DMS 273 (cell line): ENCODE measurements at regions not wholly inside any gene's neighbourhood (a gene's known extent, or its start where the extent isn't known, plus 50 kb on each side); places are given as distances from the start of the nearest gene placed in this dataset.
A peak's percentile ranks its signal among the peaks of the same experiment; 100 is the strongest.
"Not testable (repeated sequence)": the region's sequence is repeated elsewhere in the genome, so short reads cannot be mapped to it uniquely, and the experiment has no call there.

Experiments
- DNase-seq: peaks from one replicate; lab custom pipeline; 2025; ENCODE audit not compliant: unreplicated experiment; lab: John Stamatoyannopoulos, UW

- DNase-seq = no peak
These were observed 189.1 kb upstream of the FAT3 start for GRCh38 chr11:92035488-92035887.

- not testable (repeated sequence) for DNase-seq
These were observed 197.5 kb upstream of the FAT3 start for GRCh38 chr11:92027136-92027535.

GRCh38 chr11:92026664-92027063 lies 198.0 kb upstream of the FAT3 start:
- DNase-seq = no peak

GRCh38 chr11:92024788-92025187 lies 199.8 kb upstream of the FAT3 start:
- DNase-seq = no peak

GRCh38 chr11:92022499-92022898 lies 202.1 kb upstream of the FAT3 start:
- no peak for DNase-seq

GRCh38 chr11:92018332-92018731 lies 206.3 kb upstream of the FAT3 start:
- DNase-seq = no peak

GRCh38 chr11:92008249-92008648 lies 216.4 kb upstream of the FAT3 start:
- no peak for DNase-seq

GRCh38 chr11:92002568-92002967 lies 222.1 kb upstream of the FAT3 start:
- DNase-seq = no peak

GRCh38 chr11:91998481-91998880 lies 226.1 kb upstream of the FAT3 start:
- no peak for DNase-seq

- peak; percentile 10 for DNase-seq
These were observed 227.4 kb upstream of the FAT3 start for GRCh38 chr11:91997226-91997625.

- no peak for DNase-seq
These were observed 228.1 kb upstream of the FAT3 start for GRCh38 chr11:91996526-91996925.

- DNase-seq = not testable (repeated sequence)
These were observed 236.2 kb upstream of the FAT3 start for GRCh38 chr11:91988443-91988842.

GRCh38 chr11:91986218-91986617 lies 238.4 kb upstream of the FAT3 start:
- no peak for DNase-seq

GRCh38 chr11:91984033-91984584 lies 240.5 kb upstream of the FAT3 start:
- DNase-seq = no peak

- DNase-seq = no peak
These were observed 242.6 kb upstream of the FAT3 start for GRCh38 chr11:91981995-91982394.

GRCh38 chr11:91979775-91980174 lies 244.8 kb upstream of the FAT3 start:
- DNase-seq = no peak

GRCh38 chr11:91978747-91979146 lies 245.9 kb upstream of the FAT3 start:
- no peak for DNase-seq

GRCh38 chr11:91972665-91973266 lies 251.9 kb upstream of the FAT3 start:
- no peak for DNase-seq

- DNase-seq = no peak
These were observed 254.0 kb upstream of the FAT3 start for GRCh38 chr11:91970624-91971023.

- no peak for DNase-seq
These were observed 255.1 kb upstream of the FAT3 start for GRCh38 chr11:91969486-91969885.

- no peak for DNase-seq
These were observed 256.9 kb upstream of the FAT3 start for GRCh38 chr11:91967691-91968045.

- DNase-seq = no peak
These were observed 257.5 kb upstream of the FAT3 start for GRCh38 chr11:91967026-91967690.

GRCh38 chr11:91966368-91966767 lies 258.2 kb upstream of the FAT3 start:
- DNase-seq = no peak
